Pancreas (tissue), 10 donors: ENCODE measurements at regions not wholly inside any gene's neighbourhood (a gene's known extent, or its start where the extent isn't known, plus 50 kb on each side); places are given as distances from the start of the nearest gene placed in this dataset.
A peak's percentile ranks its signal among the peaks of the same experiment; 100 is the strongest.

Experiments used
- ATAC-seq, 4 donors: fragments of 200-7000 bp; cut with Tn5 transposase; one replicate each; pipeline versions ENCODE4 v1.8.0 to v1.9.1; 2020; ENCODE audit warnings: mild to moderate bottlenecking in 4 of 4, moderate library complexity in 4 of 4
- DNase-seq, 6 donors: peaks; one replicate each; pipeline ENCODE4 v3.0.0-alpha.2; 2020
- FAIRE-seq: peaks from 2 replicates; lab custom pipeline; 2012; peaks lifted over from hg19 to GRCh38; lab: Jason Lieb, UNC
- H3K27ac ChIP-seq, 4 donors: fragments of 200-600 bp; sonication (generic); 1 replicate in 3 of 4; 2 replicates in 1 of 4; pipeline versions ENCODE4 v1.5.0 to v1.8.0; 2020
- H3K27me3 ChIP-seq, 4 donors: fragments of 200-600 bp; one replicate each; pipeline ENCODE4 v1.8.0; 2021
- H3K36me3 ChIP-seq, 3 donors: fragments of 200-600 bp; sonication (generic) in 1 of 3; one replicate each; pipeline versions ENCODE4 v1.5.0 to v1.8.0; 2020 to 2021
- H3K4me1 ChIP-seq, 3 donors: fragments of 200-600 bp; one replicate each; pipeline ENCODE4 v1.8.0; 2021
- H3K4me3 ChIP-seq, 4 donors: fragments of 200-600 bp; sonication (generic) in 2 of 4; one replicate each; pipeline versions ENCODE4 v1.5.0 to v1.8.0; 2020 to 2021
- H3K9me3 ChIP-seq, 4 donors: fragments of 200-600 bp; one replicate each; pipeline ENCODE4 v1.8.0; 2021
- WGBS, 2 donors: extraction: QIAGEN DNeasy Blood & Tissue Kit; methylation state at CpG; one replicate each; pipeline ENCODE4 v1.1.7; 2013; 5-methylcytosine and 5-hydroxymethylcytosine counted together
- intact Hi-C, 3 donors: fragments of 100-400 bp; cut with DNase I; formaldehyde crosslinking; loops; one replicate each; pipeline versions ENCODE4 v1.11.1 to v1.14.2; 2022
- TF ChIP-seq, protein P1 (sequence below), 4 donors: fragments of 200-600 bp; sonication (generic) in 3 of 4; IDR thresholded peaks; one replicate each; pipeline versions ENCODE4 v1.5.0 to v1.8.0; 2021; ENCODE audit warnings: antibody characterized with exemption in 4 of 4
- donor health status: healthy with polysubstance abuse.
- donor health status: DM: no; HTN: no; CAD: no; lungs with moderate emphysema.
- donor health status: DM: no; HTN: no; CAD: no.
- donor health status: control.
- donor health status: control.
- donor health status: Bipolar disorder and iron deficiency.
- donor health status: DM: yes; HTN: yes; CAD: no.
- donor health status: DM: no; HTN: no; CAD: no.
- donor health status: DM: no; HTN: no; CAD: no.
- donor health status: DM: yes; HTN: yes; CAD: no.

DNA sequence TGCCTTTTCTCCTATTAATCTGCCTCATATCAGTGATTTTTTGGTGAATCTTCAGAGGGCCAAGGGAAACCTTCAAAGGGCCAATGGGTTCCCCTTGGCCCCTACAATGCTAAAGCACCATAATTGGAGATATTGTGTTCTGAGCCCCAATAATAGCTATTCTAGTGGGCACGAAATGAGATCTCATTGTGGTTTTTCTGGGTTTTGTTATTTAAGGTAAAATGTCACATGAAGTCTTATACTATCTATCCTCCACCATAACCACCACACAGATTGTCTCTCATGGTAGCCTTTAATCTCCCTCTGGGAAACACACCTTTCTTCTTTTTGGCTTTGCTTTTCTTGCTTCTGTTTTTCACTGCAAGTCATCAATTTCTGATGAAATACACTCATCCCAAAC, 152.8 kb downstream of the B3GNT2 start:
- Histone ChIP-seq H3K4me1 (peaks cover 0 to 5% (median 4%) of the 10 kb centered on the region in 3 donors), H3K27ac (no peak overlapping the region), H3K27me3 (no peaks in the 10 kb centered on the region), H3K36me3 (no peaks in the 10 kb centered on the region), H3K4me3 (no peak overlapping the region), H3K9me3 (no peaks in the 10 kb centered on the region)
- ATAC-seq = no peak
- TF ChIP-seq, protein P1, sequence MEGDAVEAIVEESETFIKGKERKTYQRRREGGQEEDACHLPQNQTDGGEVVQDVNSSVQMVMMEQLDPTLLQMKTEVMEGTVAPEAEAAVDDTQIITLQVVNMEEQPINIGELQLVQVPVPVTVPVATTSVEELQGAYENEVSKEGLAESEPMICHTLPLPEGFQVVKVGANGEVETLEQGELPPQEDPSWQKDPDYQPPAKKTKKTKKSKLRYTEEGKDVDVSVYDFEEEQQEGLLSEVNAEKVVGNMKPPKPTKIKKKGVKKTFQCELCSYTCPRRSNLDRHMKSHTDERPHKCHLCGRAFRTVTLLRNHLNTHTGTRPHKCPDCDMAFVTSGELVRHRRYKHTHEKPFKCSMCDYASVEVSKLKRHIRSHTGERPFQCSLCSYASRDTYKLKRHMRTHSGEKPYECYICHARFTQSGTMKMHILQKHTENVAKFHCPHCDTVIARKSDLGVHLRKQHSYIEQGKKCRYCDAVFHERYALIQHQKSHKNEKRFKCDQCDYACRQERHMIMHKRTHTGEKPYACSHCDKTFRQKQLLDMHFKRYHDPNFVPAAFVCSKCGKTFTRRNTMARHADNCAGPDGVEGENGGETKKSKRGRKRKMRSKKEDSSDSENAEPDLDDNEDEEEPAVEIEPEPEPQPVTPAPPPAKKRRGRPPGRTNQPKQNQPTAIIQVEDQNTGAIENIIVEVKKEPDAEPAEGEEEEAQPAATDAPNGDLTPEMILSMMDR (IDR thresholded peaks at IDR 0.05) = no peak
- 57 to 93% methylated on average over 1 of the region's 1 CpG for WGBS, 2 donors
- no peak for FAIRE-seq
- intact Hi-C loops = no loop called here
- DNase-seq = no peak

DNA sequence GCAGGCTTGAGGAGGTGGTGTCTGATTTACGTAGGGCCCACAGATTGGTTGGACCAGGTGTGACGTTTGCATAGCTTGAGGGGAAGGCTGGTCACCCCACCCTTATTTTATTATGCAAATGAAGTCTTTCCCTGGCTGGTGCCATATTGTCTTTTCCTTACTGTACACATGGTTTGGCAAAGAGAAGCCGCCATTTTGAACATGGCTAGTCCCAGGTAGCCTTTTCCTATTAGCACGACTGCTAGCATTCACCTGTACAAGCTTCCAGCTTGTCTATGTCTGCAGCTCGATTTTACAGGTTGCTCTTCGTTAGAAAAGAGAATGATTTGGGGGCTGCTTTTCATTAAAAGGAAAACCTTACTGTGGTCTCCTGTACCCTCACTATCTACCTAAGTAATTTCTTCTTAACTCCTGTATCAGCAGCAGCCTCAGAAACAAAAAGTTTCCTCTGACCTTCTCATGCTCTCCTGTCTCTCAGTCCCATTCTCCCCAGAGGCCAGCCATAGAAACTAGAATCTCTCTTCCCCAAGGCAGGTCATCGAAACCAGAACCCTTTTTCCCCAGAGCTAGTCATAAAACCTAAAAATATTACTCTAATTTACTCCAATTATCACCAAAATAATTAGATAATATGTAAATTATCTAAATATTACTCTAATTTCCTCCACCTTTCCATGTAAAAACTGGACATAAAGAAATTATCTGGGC, 151.8 kb downstream of the B3GNT2 start:
- intact Hi-C loops = no loop called here
- WGBS, 2 donors = 87 to 88% methylated on average over 7 of the region's 7 CpGs
- TF ChIP-seq, protein P1 (IDR thresholded peaks at IDR 0.05) = no peak

DNA sequence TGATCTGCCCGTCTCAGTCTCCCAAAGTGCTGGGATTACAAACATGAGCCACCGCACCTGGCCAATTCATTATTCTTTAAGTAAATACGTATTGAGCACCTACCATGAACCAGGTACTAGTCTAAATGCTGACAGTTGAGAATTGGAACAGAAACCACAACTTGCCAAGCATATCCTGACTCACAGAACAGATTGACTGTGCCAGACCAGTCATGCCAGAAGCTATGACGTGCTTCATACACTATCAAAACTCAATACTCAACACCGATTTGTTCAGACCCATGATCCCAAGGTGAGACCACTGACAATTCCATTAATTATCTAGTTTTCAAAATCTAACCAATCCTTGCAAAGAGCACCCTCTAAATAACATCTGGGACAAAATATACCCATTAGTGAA, 148.6 kb downstream of the B3GNT2 start:
- H3K27me3 ChIP-seq = no peaks in the 10 kb centered on the region
- ATAC-seq (peak; percentile 73 to 85 (median 81)), DNase-seq (peak in 2 of 6 donors; percentile 9 to 38), FAIRE-seq (no peak)
- no peak overlapping the region for H3K4me3 ChIP-seq
- H3K27ac ChIP-seq = no peak overlapping the region
- WGBS, 2 donors = 41 to 58% methylated on average over 5 of the region's 5 CpGs
- no peaks in the 10 kb centered on the region for H3K36me3 ChIP-seq
- H3K9me3 ChIP-seq = no peaks in the 10 kb centered on the region
- peaks cover 0 to 6% (median 4%) of the 10 kb centered on the region in 3 donors for H3K4me1 ChIP-seq
- intact Hi-C loops = no loop called here
- TF ChIP-seq, protein P1 (IDR thresholded peaks at IDR 0.05) = no peak

More for the DNA sequence above, 151.8 kb downstream of the B3GNT2 start:
- FAIRE-seq (no peak), ATAC-seq (no peak), DNase-seq (no peak)
- no peaks in the 10 kb centered on the region for H3K36me3 ChIP-seq
- no peak overlapping the region for H3K27ac ChIP-seq
- H3K4me3 ChIP-seq = no peak overlapping the region
- H3K9me3 ChIP-seq = no peaks in the 10 kb centered on the region
- H3K27me3 ChIP-seq = no peaks in the 10 kb centered on the region
- H3K4me1 ChIP-seq = peaks cover 0 to 6% (median 4%) of the 10 kb centered on the region in 3 donors

DNA sequence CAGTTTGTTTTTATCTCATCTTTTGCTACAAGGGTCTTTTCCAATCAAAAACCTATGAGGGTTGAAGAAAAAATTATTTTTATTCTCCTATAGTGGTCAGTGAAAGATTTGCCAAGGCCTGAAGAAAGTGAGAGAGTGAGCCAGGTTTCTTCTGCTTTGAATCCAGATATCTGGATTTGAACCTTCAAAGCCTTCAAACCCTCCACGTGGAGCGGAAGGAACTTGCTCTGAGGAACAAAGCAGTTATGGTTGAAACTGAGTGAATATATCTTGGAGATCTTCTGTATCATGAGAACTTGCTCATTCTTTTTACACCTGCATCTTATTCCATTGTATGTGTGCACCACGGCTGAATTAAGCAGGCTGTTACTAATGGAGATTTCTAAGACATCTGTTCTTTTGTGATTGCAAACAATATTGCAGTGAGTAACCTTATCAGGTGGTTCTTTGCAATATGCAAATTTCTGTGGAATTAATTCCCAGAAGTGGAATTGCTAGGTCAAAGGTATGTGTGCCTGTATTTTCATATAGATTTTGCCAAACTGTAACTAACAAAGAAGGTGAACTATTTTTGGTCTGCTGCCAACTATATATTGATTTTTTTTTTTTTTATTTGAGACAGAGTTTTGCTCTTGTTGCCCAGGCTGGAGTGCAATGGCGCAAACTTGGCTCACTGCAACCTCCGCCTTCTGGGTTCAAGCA, 147.9 kb downstream of the B3GNT2 start:
- DNase-seq (no peak), ATAC-seq (peak; percentile 56 to 82 (median 68)), FAIRE-seq (no peak)
- Histone ChIP-seq H3K27ac (no peak overlapping the region), H3K27me3 (no peaks in the 10 kb centered on the region), H3K4me1 (peaks cover 0 to 6% (median 4%) of the 10 kb centered on the region in 3 donors), H3K9me3 (no peaks in the 10 kb centered on the region), H3K36me3 (no peaks in the 10 kb centered on the region), H3K4me3 (no peak overlapping the region)
- intact Hi-C loops = no loop called here
- WGBS, 2 donors = 28 to 31% methylated on average over 5 of the region's 5 CpGs
- TF ChIP-seq, protein P1 (IDR thresholded peaks at IDR 0.05) = no peak

DNA sequence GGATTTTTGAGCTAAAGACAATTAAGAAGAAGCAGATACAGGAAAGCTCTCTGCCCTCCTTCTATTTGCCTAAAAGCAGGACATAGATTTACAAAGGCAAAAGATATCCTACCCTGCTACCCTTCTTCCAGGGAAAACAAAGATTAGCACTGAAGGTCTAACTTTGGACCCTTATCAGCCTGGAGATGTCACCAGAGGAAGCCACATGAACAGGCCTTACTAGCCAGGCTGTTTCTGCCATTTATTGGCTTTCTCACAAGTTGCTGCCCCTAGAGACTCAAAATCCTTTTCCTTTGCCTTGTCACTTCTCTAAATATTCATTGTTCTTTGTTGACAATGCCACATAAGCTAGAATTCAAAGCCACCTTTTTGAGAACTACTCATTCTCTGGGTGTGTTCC, 147.3 kb downstream of the B3GNT2 start:
- TF ChIP-seq, protein P1 (IDR thresholded peaks at IDR 0.05) = no peak
- Histone ChIP-seq H3K27ac (no peak overlapping the region), H3K4me1 (peaks cover 0 to 6% (median 4%) of the 10 kb centered on the region in 3 donors), H3K36me3 (no peaks in the 10 kb centered on the region), H3K27me3 (no peaks in the 10 kb centered on the region), H3K4me3 (no peak overlapping the region), H3K9me3 (no peaks in the 10 kb centered on the region)
- no peak for DNase-seq
- no peak for ATAC-seq
- intact Hi-C loops = no loop called here
- FAIRE-seq = no peak
